Fibroblast of lung (primary cell): ENCODE measurements at regions not wholly inside any gene's neighbourhood (a gene's known extent, or its start where the extent isn't known, plus 50 kb on each side); places are given as distances from the start of the nearest gene placed in this dataset.
"Not testable (repeated sequence)": the region's sequence is repeated elsewhere in the genome, so short reads cannot be mapped to it uniquely, and the experiment has no call there.

ENCODE experiments used
- DNase-seq, 2 donors: peaks; one replicate each; pipeline versions ENCODE4 v3.0.0 to v3.0.0-alpha.2; 2010; ENCODE audit warnings: low read depth in 2 of 2
- H2AFZ ChIP-seq: 2 replicates; pipeline ENCODE4 v1.5.1; 2012; ENCODE audit warnings: low read length, control low read depth, inconsistent platforms
- H3K27ac ChIP-seq: 2 replicates; pipeline ENCODE4 v1.5.1; 2011; ENCODE audit warnings: low read length, control low read depth; ENCODE audit not compliant: insufficient read depth
- H3K27me3 ChIP-seq: 2 replicates; pipeline ENCODE4 v1.5.1; 2011; ENCODE audit warnings: mild to moderate bottlenecking, low read length; ENCODE audit not compliant: control insufficient read depth, insufficient read depth
- H3K36me3 ChIP-seq: 2 replicates; pipeline ENCODE4 v1.5.1; 2011; ENCODE audit warnings: low read length; ENCODE audit not compliant: control insufficient read depth, insufficient read depth
- H3K4me1 ChIP-seq: 2 replicates; pipeline ENCODE4 v1.5.1; 2011; ENCODE audit warnings: low read length; ENCODE audit not compliant: control insufficient read depth, insufficient read depth; ENCODE audit errors: extremely low read depth
- H3K4me2 ChIP-seq: 2 replicates; pipeline ENCODE4 v1.5.1; 2011; ENCODE audit warnings: low read length, control low read depth; ENCODE audit not compliant: insufficient read depth; ENCODE audit errors: extremely low read depth
- H3K4me3 ChIP-seq, 4 experiments: fragments of 200-600 bp in 1 of 4; sonication (generic) in 1 of 4; replicated peaks in 1 of 4; 2 replicates each; pipeline ENCODE4 v1.5.1; 2011 to 2016; ENCODE audit warnings: low read length in 4 of 4, low read depth in 3 of 4, mild to moderate bottlenecking in 3 of 4, control low read depth in 2 of 4, inconsistent platforms in 1 of 4, mixed read lengths in 1 of 4; ENCODE audit not compliant: insufficient read depth in 1 of 4; ENCODE audit errors: control extremely low read depth in 1 of 4
- H3K79me2 ChIP-seq: 2 replicates; pipeline ENCODE4 v1.5.1; 2012; ENCODE audit warnings: mild to moderate bottlenecking, low read length, inconsistent platforms; ENCODE audit not compliant: control insufficient read depth, insufficient read depth
- H3K9ac ChIP-seq: 2 replicates; pipeline ENCODE4 v1.5.1; 2011; ENCODE audit warnings: mild to moderate bottlenecking, low read length, control low read depth; ENCODE audit not compliant: insufficient read depth
- H3K9me3 ChIP-seq: 2 replicates; pipeline ENCODE4 v1.5.1; 2012; ENCODE audit warnings: low read depth, low read length; ENCODE audit not compliant: control insufficient read depth, insufficient read depth
- H4K20me1 ChIP-seq: 2 replicates; pipeline ENCODE4 v1.5.1; 2011; ENCODE audit warnings: low read length; ENCODE audit not compliant: control insufficient read depth, insufficient read depth; ENCODE audit errors: extremely low read depth
- CTCF ChIP-seq, 2 donors: IDR thresholded peaks in 1 of 2; conservative IDR thresholded peaks in 1 of 2; 1 replicate in 1 of 2; 2 replicates in 1 of 2; pipeline ENCODE4 v1.5.1; 2011 to 2012; ENCODE audit warnings: low read length in 2 of 2, control low read depth in 1 of 2, inconsistent platforms in 1 of 2, low read depth in 1 of 2, mild to moderate bottlenecking in 1 of 2
- EZH2 ChIP-seq: IDR thresholded peaks from 2 replicates; pipeline ENCODE4 v1.5.1; 2012; ENCODE audit warnings: low read length, control low read depth, mild to moderate bottlenecking; ENCODE audit errors: missing control alignments

- TF ChIP-seq CTCF (conservative IDR thresholded peaks at IDR 0.05 in 1 of 2, IDR thresholded peaks at IDR 0.05 in 1 of 2; ENCODE audit: low read depth in 1 of 2, low read length in 2 of 2) (no peak), EZH2 (no peak)
- Histone ChIP-seq H2AFZ (no peak overlapping the region), H3K4me2 (no peak overlapping the region), H3K4me3 (no peak overlapping the region), H3K9ac (no peak overlapping the region), H3K9me3 (no peaks in the 10 kb centered on the region), H3K4me1 (no peaks in the 10 kb centered on the region), H3K27me3 (no peaks in the 10 kb centered on the region), H4K20me1 (no peaks in the 10 kb centered on the region), H3K27ac (no peak overlapping the region), H3K36me3 (no peaks in the 10 kb centered on the region), H3K79me2 (no peaks in the 10 kb centered on the region)
- DNase-seq, result no peak
Observed at GRCh38 chr13:79185580-79185979, 220.5 kb downstream of the RBM26 start.

GRCh38 chr13:79183231-79183630 lies 222.8 kb downstream of the RBM26 start:
- no peaks in the 10 kb centered on the region for H3K79me2 ChIP-seq
- no peak overlapping the region for H3K4me2 ChIP-seq
- no peak overlapping the region for H3K4me3 ChIP-seq
- H3K27ac ChIP-seq, result no peak overlapping the region
- no peak overlapping the region for H2AFZ ChIP-seq
- no peaks in the 10 kb centered on the region for H3K4me1 ChIP-seq
- no peaks in the 10 kb centered on the region for H3K27me3 ChIP-seq
- TF ChIP-seq CTCF (conservative IDR thresholded peaks at IDR 0.05 in 1 of 2, IDR thresholded peaks at IDR 0.05 in 1 of 2; ENCODE audit: low read depth in 1 of 2, low read length in 2 of 2) (no peak), EZH2 (no peak)
- H4K20me1 ChIP-seq, result no peaks in the 10 kb centered on the region
- DNase-seq, result no peak
- H3K36me3 ChIP-seq, result no peaks in the 10 kb centered on the region
- no peak overlapping the region for H3K9ac ChIP-seq
- H3K9me3 ChIP-seq, result no peaks in the 10 kb centered on the region

GRCh38 chr13:79173691-79174090 lies 232.4 kb downstream of the RBM26 start:
- H2AFZ ChIP-seq, DNase-seq, H3K4me3 ChIP-seq, H4K20me1 ChIP-seq, H3K36me3 ChIP-seq, H3K79me2 ChIP-seq, H3K9me3 ChIP-seq, H3K9ac ChIP-seq, H3K4me1 ChIP-seq, H3K27ac ChIP-seq, H3K27me3 ChIP-seq, H3K4me2 ChIP-seq: not testable (repeated sequence)

- H3K4me3 ChIP-seq, H3K4me1 ChIP-seq, H3K79me2 ChIP-seq, DNase-seq, H3K36me3 ChIP-seq, H3K27me3 ChIP-seq, H3K9me3 ChIP-seq, H3K4me2 ChIP-seq, H3K27ac ChIP-seq, H3K9ac ChIP-seq, H4K20me1 ChIP-seq, H2AFZ ChIP-seq: not testable (repeated sequence)
Observed at GRCh38 chr13:79172924-79173323, 233.1 kb downstream of the RBM26 start.
